HG02981 (cell line): ENCODE measurements at regions not wholly inside any gene's neighbourhood (a gene's known extent, or its start where the extent isn't known, plus 50 kb on each side); places are given as distances from the start of the nearest gene placed in this dataset.

Experiments
- ATAC-seq: cut with Tn5 transposase; IDR thresholded peaks from one replicate; pipeline ENCODE4 v1.9.1; 2021; ENCODE audit warnings: mild to moderate bottlenecking, moderate library complexity; ENCODE audit not compliant: unreplicated experiment

DNA sequence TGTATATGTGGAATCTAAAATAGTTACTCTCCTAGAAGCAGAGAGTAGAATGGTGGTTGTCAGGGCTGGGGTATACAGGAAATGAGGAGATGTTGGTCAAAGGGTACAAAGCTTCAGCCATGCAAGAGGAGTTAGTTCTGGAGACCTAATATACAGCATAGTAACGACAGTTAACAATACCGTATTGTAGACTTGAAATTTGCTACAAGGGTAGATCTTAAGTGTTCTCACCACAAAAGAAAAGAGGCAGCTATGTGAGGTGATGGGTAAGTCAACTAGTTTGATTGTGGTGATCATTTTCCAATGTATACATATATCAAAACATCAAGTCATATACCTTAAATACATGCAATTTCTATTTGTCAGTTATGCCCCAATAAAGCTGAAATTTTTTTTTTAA lies 98.2 kb upstream of the CYP1B1 start:
- ATAC-seq: no peak

DNA sequence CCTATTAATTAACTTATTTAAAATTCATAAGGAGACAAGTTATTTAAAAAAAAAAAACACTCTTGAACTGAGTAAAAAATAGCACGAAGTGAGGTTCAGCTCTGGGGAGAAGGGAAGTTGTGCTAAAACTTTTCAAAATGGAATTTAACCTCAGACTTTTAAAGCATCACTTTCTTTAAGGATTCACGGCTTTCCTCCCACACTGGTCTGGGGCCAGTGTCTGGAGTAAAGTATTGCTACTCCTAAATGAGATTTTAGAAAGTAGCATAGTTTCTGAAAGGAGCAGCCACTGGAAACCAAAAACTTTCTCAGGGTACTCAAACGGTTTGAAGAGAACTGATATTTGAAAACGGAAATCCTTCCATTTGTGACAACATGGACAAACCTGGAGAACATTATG lies 97.7 kb upstream of the CYP1B1 start:
- no peak for ATAC-seq

DNA sequence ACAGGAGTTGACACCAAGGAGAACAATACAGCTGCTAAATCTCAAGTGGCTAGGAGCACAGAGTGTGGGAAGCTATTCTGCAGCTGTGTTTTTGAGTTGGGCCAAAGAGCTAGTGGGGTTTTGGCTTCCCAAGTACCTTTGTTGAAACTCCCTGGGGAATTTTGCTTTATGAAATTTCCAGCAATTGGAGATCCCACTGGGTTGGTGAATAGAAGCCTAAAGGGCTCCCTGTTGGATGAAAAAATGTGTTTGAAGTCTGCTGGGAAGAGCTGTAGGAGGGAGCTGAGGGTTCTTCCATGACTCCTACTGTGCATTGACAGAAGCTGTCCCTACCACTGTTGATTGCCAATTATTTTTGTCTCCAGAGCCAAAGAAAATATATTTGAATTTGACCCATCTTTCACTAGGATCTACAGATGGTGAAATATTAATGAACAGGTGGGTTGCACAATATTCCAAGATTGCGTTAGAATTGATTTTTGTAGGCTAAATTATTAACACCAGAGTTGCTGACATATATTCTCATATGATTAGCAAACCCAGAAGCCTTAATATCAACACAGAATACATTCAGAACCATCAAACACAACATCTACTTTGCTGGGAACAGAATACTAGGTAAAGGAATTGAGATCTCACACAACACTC lies 95.4 kb upstream of the CYP1B1 start:
- no peak for ATAC-seq

DNA sequence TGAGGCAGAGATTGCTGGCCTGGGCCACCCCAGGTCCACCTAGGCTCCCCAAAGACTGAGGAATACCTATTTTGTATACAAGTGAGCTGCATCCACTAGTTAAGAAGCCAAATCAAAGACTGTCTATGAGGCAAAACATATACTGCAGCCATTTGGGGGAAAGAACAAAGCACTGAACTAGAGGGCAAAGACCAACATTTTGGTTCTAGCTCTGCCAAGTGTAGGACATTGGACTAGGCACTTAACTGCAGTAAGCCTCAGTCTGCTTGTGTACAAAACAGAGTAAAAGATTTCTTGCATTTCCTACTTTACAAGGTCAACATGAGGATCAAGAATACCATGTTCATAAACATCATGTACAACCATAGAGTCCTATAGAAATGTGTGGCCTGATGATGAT lies 94.8 kb upstream of the CYP1B1 start:
- no peak for ATAC-seq

DNA sequence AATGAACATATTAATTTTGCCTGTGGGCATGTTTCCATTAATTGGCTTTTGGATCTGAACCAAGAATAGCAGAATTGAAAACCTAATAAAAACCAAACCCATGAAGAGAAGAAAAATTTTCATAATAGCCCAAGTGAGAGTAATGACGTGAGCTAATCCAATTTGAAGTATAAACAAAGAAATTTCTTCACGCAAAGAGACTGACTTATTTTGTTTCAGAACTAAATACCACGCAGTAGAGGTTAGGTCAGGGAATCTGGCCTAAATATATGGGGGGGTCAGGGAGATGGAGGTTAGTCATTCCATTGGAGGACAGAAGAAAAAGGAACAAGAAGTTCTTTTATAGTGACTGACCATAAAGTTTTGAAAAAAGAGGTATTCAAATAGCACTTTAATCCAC lies 94.1 kb upstream of the CYP1B1 start:
- ATAC-seq: no peak

DNA sequence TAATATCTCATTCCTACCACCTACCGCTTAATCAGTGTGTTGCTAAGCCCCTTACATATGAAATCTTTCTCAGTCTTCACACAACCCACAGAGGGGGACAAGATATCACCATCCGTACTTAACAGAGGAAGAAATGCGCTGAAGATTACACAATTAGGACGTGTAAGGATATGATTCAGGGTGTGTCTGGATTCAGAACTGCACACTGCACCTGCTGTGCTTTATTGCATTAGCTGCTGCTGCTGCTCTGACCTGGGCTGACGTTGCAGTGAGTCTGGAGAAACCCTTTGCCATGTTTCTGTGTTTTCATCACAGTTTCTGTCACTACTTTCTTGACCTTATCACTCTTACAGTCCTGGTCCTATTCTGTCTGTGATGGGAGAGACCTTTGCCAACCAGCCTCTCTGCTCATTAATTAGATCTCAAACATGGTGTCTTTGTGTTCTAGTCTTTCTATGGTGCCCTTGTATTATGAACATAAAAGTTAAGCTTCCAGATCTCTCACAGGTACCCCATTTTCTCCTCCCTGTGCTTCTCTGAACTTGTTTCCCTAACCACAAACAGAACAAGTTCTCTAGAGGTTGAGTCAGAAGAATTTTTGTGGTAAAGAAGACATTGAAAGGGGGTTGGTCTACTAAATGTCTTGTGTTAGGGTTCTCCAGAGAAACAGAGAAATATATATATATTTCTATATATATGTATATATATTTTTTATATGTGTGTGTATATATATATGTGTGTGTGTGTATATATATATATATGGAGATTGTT lies 92.9 kb upstream of the CYP1B1 start:
- ATAC-seq: no peak

DNA sequence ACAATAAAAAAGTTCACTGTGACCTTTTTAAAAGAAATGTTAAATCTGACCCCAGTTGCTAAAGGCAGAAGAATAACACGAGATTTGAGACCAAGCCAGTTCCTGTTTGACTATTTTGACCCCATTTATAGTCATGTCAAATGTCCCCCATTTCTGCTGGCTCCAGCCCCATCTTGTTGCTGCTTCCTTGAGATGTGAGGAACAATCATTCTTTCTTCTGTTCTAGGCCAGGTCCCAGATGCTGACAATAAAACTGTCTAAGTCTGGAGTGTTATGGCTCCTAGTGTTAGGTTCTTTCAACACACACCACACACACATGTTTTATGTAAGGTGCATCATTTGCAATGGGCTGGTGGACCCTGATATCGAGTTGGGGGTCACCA lies 92.0 kb upstream of the CYP1B1 start:
- ATAC-seq: no peak

DNA sequence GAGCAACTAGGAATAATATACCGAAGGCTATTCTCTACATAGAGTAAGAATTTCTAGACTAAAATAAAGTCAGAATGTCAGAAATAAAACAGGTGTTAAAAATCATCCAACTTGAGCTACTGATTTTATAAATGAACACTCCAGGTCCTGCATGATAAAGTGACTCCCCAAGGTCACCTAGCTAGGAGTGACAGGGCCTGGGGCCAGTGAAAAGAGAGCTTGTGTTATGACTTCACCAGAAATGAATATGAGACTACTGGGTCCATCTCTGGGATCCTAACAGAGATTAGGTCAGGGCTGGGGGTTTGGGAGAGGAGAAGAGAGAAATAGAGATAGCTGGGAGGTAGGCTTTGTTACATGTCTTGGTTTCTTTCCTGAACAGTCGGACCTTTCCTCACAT lies 89.7 kb upstream of the CYP1B1 start:
- no peak for ATAC-seq

DNA sequence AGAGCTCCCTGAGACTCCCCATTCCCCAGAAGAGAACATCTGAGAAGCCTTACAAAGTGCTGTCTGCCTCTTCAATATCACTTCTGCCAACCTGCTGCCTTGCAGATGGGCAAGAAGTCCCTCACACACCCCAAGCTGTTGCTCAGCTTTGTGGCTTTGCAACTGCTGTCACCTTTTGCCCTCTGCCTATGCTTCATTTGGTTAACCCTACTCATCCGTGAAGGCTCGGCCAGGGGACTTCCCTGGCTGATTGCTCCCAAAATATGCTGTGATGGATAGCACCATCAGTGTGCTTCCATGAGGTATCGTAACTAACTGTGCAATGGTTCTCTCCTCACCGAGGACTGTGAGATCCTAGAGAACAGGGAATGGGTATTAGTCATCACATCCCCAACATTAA lies 88.9 kb upstream of the CYP1B1 start:
- peak; percentile 70 for ATAC-seq

DNA sequence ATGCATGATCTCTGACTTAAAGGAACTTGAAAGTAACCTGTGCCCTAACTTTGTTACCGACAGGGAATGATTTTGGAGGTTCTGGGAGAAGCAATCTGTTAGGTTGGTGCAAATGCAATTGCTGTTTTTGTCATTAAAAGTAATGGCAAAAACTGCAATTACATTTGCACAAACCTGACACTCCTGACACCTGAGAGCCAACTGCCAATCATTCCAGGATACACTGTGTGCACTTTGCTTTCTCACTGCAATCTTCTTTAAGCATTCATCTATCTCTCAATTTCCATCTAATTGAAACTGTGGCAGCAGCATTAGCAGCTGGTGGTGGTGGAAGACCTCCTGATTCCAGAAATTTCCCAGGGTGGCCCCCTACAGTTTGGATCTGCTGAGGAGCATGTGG lies 87.6 kb upstream of the CYP1B1 start:
- no peak for ATAC-seq

DNA sequence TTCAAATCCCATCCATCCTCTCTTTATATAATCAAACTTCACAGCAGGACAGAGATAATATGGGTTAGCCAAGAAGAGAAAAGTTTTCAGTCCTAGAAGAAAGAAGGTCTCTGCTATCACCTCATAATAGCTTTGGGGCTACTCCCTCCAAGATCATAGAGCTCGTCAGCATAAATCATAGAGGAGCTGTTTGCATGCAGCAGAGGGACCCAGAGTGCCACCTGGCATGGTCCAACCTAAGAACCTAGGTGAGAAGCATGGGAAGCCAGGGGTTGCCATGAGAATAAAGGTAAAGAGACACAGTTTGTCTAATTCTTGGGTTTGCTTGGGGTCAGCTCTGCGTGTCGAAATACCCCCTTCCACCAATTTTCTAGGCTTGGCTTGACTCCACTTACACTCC lies 87.1 kb upstream of the CYP1B1 start:
- ATAC-seq: no peak

DNA sequence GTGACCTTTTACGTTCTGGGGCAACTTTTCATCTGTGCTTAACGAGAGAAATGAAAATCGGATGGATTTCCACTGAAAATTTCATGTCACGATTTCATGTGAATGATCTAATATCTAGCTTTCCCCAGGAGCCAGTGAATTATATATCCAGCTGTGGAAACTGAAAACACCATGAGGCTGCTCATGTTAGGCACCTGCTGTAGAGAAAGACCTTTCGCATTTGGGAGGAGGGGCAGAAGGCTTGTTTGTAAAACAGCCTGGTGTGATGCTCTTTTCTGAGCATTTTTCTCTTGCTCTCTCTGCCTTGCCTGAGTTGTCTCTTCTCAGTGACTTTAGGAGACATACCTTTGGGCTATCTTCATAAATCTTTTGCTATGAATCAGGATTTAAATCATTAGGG lies 84.6 kb upstream of the CYP1B1 start:
- no peak for ATAC-seq

DNA sequence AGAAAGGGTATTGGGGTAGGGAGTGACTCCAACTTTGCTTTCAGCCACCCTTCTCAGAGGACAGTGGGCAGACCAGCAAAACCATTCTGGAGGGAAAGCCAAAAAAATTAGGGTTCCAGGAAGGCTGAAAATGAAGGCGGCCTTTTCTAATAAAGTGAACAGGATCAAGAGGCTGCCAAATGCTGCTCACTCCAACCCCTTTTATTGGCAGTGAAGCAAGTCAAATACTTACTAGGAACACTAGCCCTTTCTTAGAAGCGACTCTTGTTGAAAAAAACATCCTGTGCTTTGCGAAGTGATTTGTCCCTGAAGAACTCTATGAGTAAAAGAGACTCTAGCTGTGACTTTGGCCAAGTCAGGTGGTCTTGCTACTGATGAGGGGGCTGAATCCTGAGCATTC lies 83.6 kb upstream of the CYP1B1 start:
- ATAC-seq: no peak

DNA sequence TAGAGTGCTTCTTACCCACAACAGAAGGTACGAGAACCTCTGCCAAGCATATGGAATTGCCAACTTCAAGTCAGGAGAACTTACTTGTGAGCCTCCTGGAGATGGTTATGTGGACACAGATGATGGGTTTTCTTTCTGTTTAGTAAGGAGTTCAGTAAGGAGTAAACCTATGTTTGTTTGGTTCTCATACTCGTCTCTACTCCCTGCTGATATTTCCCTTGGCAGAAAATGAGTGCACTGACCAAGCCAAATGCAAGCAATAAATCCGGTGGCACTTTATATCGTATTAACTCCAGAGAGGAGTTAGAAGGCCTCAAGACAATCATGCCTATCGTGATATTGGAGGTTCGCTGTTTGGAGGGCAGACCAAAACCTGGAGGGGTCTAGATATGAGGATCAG lies 83.2 kb upstream of the CYP1B1 start:
- no peak for ATAC-seq

DNA sequence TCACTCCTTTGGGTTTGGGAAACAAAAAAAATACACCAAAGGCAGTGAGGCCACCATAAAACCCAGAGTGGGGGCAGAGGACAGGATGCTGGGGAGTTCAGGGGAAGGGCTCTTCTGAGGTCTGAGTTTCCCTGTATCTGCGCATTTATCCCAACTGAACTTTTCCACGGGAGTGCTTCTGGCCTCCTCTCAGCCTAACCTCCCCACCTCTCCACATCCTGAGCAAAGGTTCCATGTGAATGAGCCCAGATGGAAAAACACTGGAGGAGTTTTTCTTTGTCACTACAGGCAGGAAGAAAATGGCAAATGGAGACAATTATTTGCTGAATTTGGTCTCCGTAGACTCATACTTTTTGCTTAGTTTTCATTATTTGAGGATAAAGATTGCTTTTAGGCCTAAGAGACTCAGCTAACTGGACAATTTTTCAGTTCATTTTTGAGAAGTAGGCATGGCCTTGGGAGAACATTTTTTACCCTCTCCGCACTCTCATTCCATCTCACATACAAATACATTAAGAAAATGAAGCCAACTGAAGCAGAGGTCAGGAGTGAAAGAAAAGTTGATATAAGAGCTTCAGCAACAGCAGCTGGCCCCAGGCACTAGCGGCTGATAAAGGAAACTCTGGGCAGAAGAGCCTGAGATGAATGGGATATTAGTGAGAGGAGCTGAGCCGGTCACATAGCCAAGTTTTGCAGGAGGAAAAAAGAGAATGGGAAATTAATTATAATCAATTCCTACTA lies 82.6 kb upstream of the CYP1B1 start:
- ATAC-seq: no peak

DNA sequence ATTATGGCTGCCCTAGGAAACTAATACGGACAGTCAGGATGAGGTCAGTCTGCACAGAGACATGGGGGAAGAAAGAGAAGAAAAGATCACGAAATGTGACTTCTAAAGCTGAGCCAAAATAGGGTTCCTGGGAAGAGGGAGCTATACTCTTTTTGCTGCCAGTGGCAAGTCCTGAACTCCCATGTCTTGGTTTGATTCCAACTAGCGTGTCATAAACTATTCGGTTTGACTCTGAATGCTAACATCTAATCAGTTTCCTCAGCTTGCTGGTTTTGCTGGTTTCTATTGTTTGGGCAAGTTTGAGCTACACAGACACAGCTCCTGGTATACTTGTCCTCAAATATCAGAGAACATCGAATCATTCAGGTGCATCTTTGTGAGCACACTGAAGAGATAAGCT lies 80.5 kb upstream of the CYP1B1 start:
- ATAC-seq: no peak

DNA sequence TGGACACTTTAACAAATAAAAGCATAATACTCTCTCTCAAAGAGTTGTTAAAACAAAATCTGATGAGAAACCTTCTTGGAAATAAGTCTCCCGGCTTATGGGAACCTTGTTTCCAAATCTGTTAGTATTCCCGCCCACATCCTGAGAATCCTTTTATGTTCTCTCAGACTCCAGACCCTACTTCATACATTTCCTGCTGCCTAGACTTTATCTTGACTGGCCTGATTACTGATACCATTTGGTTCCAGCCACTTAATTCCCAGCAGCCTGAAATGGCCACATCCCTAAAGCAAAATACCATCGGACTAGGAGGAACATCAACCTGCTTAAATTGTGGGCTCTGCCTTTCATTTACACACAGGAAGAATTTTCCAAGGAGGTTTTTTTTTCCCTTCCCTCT lies 79.1 kb upstream of the CYP1B1 start:
- no peak for ATAC-seq

DNA sequence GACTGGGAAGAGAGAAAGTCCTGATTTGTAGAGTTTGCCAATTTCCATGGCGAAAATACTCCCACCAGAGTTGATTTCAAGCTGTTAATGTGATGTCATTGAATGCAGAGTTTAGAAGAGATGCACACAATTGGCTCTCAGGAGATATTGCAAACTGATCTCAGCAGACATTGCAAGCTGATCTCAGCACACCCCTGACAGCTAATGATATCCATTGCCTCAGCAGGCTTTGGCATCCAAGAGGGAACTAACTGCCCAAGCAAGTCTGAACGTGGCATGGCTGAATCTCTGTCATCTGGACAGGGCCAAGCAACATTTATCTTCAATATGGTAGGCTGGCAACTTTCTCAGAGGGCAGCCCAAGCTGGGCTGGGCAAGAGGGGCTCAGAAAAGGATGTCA lies 78.4 kb upstream of the CYP1B1 start:
- no peak for ATAC-seq

DNA sequence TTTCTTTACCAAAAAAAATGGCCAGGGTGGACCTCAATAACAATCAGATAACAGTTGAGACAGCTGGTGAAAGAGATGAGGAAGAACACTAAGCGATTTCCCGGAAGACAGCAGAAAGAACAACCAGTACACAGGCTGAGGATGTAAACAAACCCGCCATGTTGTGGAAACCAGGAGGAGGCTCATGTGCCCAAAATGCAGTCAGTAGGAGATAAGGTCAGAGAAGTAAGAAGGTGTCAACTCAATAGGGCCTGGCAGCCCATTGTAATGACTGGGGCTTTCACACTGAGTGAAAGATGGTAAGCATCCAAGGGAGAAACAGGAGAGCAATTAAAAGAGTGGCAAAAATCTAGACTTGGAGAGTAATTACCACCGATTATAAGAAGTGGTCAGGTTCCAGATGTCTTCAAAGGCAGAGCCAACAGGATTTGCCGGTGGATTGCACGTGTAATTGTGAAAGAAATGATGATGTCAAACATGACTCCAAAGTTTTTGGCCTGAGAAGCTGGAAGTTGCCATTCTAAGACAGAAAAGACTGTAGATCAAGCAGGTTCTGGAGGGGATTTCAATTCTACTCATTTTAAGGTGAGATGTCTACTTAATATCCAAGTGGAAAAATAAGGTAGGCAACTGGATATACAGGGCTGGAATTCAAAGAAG lies 77.7 kb upstream of the CYP1B1 start:
- no peak for ATAC-seq

DNA sequence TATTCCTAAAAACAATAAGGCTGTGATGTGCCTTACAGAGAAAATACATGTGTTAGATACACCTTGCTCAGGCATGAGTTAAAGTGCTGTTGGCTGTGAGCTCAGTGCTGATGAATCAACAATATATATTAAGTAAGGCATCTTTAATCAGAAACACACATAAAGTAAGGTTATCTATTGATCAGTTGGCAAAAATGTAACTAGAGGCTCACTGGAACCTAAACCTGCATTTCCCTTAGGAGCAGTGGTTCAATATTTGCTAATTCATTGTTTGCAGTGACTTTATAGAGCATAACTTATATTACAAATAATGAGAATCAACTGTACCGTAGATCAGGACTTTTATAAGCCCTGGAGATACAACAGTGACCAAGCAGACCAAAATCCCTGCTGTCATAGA lies 77.0 kb upstream of the CYP1B1 start:
- ATAC-seq: no peak

DNA sequence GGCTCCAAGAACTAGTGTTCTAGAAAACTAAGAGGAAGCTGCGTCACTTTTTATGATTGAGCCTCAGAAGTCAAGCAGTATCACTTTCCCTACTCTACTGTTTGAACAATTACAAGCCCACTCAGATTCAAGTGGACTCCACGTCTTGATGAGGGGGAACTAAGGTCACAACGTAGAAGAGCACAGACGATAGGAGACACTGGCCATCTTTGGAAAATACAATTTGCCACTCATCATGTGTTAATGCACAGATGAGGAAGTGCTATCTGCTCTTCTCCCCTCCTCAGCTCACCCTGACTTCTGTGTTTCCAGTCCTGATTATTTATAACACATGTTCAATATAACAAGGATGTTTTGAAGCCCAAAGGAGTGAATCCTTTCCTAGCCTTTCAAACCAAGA lies 76.1 kb upstream of the CYP1B1 start:
- ATAC-seq: no peak

DNA sequence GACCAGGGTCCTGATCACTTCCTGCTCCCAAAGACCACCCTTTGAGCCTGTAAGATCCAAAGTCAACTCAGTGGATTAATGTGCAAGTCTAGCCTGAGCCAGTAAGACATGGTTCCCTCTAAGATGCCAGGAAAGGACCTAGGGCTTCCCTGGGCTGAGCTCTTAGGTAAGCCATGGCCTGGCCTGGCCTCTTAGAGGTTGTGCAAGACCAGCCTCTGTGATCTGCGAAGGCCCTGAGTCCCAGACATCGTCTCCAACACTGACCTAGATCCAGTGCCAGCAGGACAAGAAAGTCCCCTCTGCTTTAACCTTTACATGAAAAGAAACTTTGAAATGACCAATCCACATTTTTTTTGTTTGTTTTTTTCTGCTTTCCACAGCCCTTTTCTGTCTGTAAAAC lies 73.6 kb upstream of the CYP1B1 start:
- ATAC-seq: no peak
